Ascending aorta (tissue), 2 donors: ENCODE measurements at regions not wholly inside any gene's neighbourhood (a gene's known extent, or its start where the extent isn't known, plus 50 kb on each side); places are given as distances from the start of the nearest gene placed in this dataset.

Experiments
- DNase-seq, 2 donors: peaks; one replicate each; pipeline ENCODE4 v3.0.0-alpha.2; 2019; ENCODE audit warnings: low spot score in 2 of 2
- H3K27ac ChIP-seq, 2 donors: fragments of 200-600 bp; sonication (generic); one replicate each; pipeline ENCODE4 v1.5.1; 2016 to 2017; ENCODE audit warnings: mild to moderate bottlenecking in 1 of 2
- H3K27me3 ChIP-seq: fragments of 200-600 bp; sonication (generic); one replicate; pipeline ENCODE4 v1.5.1; 2017
- H3K36me3 ChIP-seq, 2 donors: fragments of 200-600 bp; sonication (generic); one replicate each; pipeline ENCODE4 v1.5.1; 2016
- H3K4me1 ChIP-seq, 2 donors: fragments of 200-600 bp; sonication (generic); one replicate each; pipeline ENCODE4 v1.5.1; 2016 to 2017; ENCODE audit warnings: mild to moderate bottlenecking in 1 of 2
- H3K4me3 ChIP-seq, 2 donors: fragments of 200-600 bp; sonication (generic); one replicate each; pipeline ENCODE4 v1.5.1; 2016 to 2017; ENCODE audit warnings: mild to moderate bottlenecking in 1 of 2
- H3K9me3 ChIP-seq, 2 donors: fragments of 200-600 bp; sonication (generic); one replicate each; pipeline ENCODE4 v1.5.1; 2016
- intact Hi-C: fragments of 100-400 bp; cut with DNase I; formaldehyde crosslinking; loops from one replicate; pipeline ENCODE4 v1.15.1; 2023
- TF ChIP-seq, protein P1 (sequence below), 3 experiments: fragments of 200-600 bp in 2 of 3; fragments of 450-650 bp in 1 of 3; sonication (generic) in 2 of 3; IDR thresholded peaks; one replicate each; pipeline ENCODE4 v1.5.1; 2016 to 2019; ENCODE audit warnings: antibody characterized with exemption in 3 of 3, mild to moderate bottlenecking in 1 of 3, moderate library complexity in 1 of 3

DNA sequence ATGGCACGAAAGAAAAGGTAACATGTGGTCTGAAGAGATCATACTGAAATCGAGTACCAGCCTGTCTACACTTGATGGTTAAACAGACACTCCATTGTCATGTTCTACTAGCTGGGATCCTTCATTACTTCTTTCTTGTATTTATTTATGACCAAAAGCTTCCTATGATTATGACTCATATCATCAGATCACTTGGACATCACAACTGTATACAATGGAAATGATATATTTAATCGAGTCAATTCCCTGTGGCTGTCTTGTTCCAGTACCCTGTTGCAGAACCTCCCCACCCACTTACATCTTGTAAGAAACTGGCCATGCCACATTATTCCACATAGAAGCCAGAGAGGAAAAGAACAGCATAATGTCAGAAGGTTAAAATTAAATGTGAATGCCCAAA is 358.9 kb downstream of the ZEB2 start:
- H3K27ac ChIP-seq = no peak overlapping the region
- H3K27me3 ChIP-seq = no peaks in the 10 kb centered on the region
- H3K9me3 ChIP-seq = no peaks in the 10 kb centered on the region
- TF ChIP-seq, protein P1, sequence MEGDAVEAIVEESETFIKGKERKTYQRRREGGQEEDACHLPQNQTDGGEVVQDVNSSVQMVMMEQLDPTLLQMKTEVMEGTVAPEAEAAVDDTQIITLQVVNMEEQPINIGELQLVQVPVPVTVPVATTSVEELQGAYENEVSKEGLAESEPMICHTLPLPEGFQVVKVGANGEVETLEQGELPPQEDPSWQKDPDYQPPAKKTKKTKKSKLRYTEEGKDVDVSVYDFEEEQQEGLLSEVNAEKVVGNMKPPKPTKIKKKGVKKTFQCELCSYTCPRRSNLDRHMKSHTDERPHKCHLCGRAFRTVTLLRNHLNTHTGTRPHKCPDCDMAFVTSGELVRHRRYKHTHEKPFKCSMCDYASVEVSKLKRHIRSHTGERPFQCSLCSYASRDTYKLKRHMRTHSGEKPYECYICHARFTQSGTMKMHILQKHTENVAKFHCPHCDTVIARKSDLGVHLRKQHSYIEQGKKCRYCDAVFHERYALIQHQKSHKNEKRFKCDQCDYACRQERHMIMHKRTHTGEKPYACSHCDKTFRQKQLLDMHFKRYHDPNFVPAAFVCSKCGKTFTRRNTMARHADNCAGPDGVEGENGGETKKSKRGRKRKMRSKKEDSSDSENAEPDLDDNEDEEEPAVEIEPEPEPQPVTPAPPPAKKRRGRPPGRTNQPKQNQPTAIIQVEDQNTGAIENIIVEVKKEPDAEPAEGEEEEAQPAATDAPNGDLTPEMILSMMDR (IDR thresholded peaks at IDR 0.05) = no peak
- no peaks in the 10 kb centered on the region for H3K36me3 ChIP-seq
- intact Hi-C loops = no loop called here
- H3K4me1 ChIP-seq = no peaks in the 10 kb centered on the region
- no peak overlapping the region for H3K4me3 ChIP-seq
- no peak for DNase-seq

DNA sequence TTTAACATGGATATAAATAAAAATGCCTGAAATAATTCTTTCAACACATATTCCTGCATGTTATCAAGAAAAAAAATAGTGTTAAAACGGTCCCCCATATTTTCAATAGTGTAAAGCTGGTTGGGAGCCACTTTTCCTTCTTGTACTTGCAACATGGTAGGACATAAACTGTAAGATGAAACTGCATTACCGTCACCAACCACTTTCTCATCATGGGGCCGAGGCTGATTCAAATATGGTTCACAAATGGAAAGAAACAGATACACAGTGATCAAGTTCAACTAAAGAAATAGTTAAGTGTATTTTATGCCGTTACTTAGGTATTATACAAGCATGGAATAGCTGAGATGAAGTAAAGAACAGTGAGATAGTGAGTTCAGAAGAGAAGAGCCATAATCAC is 360.7 kb downstream of the ZEB2 start:
- no peaks in the 10 kb centered on the region for H3K36me3 ChIP-seq
- DNase-seq = no peak
- intact Hi-C loops = no loop called here
- no peak overlapping the region for H3K4me3 ChIP-seq
- no peaks in the 10 kb centered on the region for H3K4me1 ChIP-seq
- H3K27ac ChIP-seq = no peak overlapping the region
- TF ChIP-seq, protein P1 (IDR thresholded peaks at IDR 0.05) = no peak
- H3K9me3 ChIP-seq = no peaks in the 10 kb centered on the region
- H3K27me3 ChIP-seq = no peaks in the 10 kb centered on the region

DNA sequence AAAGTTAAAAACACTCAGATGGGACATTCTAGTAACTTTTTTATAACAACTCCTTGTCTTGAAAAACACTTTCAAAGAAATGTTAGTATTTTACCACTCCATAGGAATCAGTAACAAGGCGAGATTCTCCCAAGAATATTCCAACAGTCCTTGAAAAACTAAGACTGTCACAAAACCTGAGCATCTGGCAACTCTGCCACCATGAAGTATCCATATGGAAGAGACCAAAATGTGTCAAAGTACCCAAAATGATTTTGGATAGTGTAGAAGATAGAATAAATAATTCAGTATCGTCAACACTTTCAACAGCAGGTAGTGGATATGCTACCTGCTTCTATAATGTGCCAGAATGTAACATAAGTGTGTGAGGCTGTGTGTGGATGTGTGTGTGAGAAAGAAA is 361.8 kb downstream of the ZEB2 start:
- Histone ChIP-seq H3K9me3 (no peaks in the 10 kb centered on the region), H3K27me3 (no peaks in the 10 kb centered on the region), H3K4me1 (no peaks in the 10 kb centered on the region), H3K4me3 (no peak overlapping the region), H3K27ac (no peak overlapping the region), H3K36me3 (no peaks in the 10 kb centered on the region)
- intact Hi-C loops = no loop called here
- TF ChIP-seq, protein P1 (IDR thresholded peaks at IDR 0.05) = no peak
- no peak for DNase-seq

DNA sequence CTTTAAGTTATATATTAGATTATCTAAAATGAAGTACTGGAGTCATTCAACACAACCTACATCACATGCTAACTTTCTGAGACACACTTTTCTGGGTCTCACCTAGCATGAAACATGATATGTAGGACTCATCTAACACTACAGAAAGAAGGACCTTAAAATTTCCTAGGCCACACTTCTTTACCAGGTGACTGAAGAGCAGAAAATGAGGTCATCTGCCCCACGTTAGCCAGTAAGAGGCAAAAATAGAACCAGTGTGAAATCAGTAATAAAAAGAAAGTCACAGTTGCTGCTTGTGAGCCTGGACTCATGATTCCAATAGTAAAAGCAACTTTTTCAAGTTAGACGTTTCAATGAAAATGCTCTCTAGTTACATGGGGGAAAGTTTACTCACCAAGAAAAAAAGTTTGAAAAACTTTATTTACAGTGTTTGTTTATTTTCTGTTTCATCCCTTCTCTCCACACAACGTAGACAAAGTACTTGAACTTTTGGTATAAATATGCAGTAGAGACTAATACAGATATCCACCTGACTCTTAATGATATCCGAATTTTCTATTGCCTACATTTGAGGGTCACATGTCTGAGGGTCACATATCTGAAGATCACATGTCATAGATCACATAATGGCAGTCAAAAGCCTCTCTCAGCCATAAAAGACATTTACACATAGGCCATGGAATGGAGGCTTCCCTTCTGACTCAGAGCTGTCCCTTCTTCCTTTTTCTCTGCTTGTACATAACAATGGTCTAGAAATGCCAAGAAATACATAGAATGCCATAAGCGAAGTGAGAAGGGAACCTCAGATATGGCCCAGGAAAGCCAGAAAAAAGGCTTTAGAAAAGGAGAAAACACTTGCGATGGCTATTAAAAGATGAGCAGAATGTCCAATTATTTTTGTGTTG is 362.9 kb downstream of the ZEB2 start:
- TF ChIP-seq, protein P1 (IDR thresholded peaks at IDR 0.05) = no peak
- H3K36me3 ChIP-seq = no peaks in the 10 kb centered on the region
- no peaks in the 10 kb centered on the region for H3K9me3 ChIP-seq
- DNase-seq = no peak
- intact Hi-C loops = no loop called here
- H3K4me1 ChIP-seq = no peaks in the 10 kb centered on the region
- no peaks in the 10 kb centered on the region for H3K27me3 ChIP-seq
- H3K27ac ChIP-seq = no peak overlapping the region
- no peak overlapping the region for H3K4me3 ChIP-seq

DNA sequence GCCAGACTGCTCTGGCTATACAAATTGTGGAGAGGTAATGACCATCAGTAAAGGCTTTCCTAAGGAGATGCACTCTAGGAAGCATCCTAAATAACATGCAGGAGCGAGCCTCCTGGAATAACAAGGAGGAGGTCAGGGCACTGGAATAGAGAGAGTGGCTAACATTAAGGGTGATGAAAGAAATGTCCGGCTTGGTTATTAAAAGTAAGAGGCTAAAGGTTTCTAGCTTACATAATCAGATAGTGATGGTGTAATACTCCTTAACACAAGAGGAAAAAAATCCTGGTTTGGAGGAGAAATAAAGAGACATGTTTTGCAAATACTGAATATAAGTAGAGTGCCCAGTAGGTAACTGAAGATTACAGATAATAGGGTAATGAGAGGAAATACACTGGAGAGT is 365.7 kb downstream of the ZEB2 start:
- TF ChIP-seq, protein P1 (IDR thresholded peaks at IDR 0.05) = no peak
- intact Hi-C loops = no loop called here
- Histone ChIP-seq H3K4me1 (no peaks in the 10 kb centered on the region), H3K9me3 (no peaks in the 10 kb centered on the region), H3K27ac (no peak overlapping the region), H3K27me3 (no peaks in the 10 kb centered on the region), H3K4me3 (no peak overlapping the region), H3K36me3 (no peaks in the 10 kb centered on the region)
- DNase-seq = no peak
